Caki2 (cell line): ENCODE measurements at regions not wholly inside any gene's neighbourhood (a gene's known extent, or its start where the extent isn't known, plus 50 kb on each side); places are given as distances from the start of the nearest gene placed in this dataset.

ENCODE experiments used
- DNase-seq: peaks from one replicate; pipeline ENCODE4 v3.0.0-alpha.2; 2015; ENCODE audit warnings: low read depth
- in situ Hi-C: cut with HindIII; loops from 2 replicates; pipeline ENCODE4 v1.10.0; 2016; ENCODE audit warnings: low sequenced_read_pairs, low pct_unique_long_range_greater_than_20kb, mixed read lengths

- in situ Hi-C loops: no loop called here
- DNase-seq: no peak
Observed at GRCh38 chr11:122556605-122557004, 98.9 kb upstream of the UBASH3B start.

- no peak for DNase-seq
- in situ Hi-C loops: no loop called here
Observed at GRCh38 chr11:122538060-122538459, 117.5 kb upstream of the UBASH3B start.

- DNase-seq: no peak
- in situ Hi-C loops: no loop called here
Observed at GRCh38 chr11:122524898-122525297, 130.6 kb upstream of the UBASH3B start.

- DNase-seq: no peak
- in situ Hi-C loops: no loop called here
Observed at GRCh38 chr11:122523846-122524805, 131.4 kb upstream of the UBASH3B start.

DNA sequence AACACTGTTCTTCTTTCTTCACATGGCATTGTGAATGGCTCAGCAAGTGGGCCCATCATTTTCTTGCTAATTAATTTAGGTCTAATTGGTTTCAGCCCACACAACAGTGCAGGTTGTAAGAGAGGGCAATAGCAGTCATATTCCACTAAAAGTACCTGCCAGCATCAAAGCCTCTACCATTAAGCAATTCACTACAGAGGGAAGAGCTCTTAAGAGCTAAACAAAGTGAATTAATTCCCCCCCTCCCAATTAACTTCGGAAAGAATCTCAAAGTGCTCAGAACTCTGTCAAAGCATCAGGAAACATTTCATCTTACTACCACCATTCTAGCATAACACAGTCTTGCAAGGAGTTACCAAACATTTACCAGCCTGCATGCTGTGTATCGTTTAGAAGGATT, 133.9 kb upstream of the UBASH3B start:
- DNase-seq: no peak
- in situ Hi-C loops: no loop called here

GRCh38 chr11:122517403-122518379, 137.8 kb upstream of the UBASH3B start:
- in situ Hi-C loops: no loop called here

GRCh38 chr11:122516686-122517085, 138.8 kb upstream of the UBASH3B start:
- in situ Hi-C loops: no loop called here
- no peak for DNase-seq

More at GRCh38 chr11:122517403-122518379, 137.8 kb upstream of the UBASH3B start:
- DNase-seq: no peak

- DNase-seq: no peak
- in situ Hi-C loops: no loop called here
Observed at GRCh38 chr11:122513997-122514396, 141.5 kb upstream of the UBASH3B start.

- no peak for DNase-seq
- in situ Hi-C loops: no loop called here
Observed at GRCh38 chr11:122513328-122513727, 142.2 kb upstream of the UBASH3B start.

GRCh38 chr11:122512688-122513087, 142.8 kb upstream of the UBASH3B start:
- in situ Hi-C loops: no loop called here
- no peak for DNase-seq

- in situ Hi-C loops: no loop called here
- no peak for DNase-seq
Observed at GRCh38 chr11:122509899-122510298, 145.6 kb upstream of the UBASH3B start.

DNA sequence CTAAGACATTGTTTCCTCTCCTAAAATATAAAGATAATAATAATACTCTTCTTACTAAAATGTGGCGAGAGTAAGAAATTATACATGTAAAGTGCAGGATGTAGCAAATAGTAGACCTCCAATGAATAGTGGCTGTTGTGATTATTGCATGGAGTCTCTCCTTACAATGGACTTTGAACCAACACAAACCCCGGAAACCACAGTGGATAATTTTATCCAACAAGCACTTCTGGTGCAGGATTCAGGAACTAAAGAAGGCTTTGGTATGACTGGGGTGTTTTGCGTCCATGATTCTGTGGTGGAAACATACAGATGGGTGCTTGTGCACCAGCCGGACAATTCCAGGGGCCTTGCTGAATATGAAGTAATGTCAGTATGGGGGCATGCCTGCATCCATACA, 146.4 kb upstream of the UBASH3B start:
- in situ Hi-C loops: no loop called here
- no peak for DNase-seq

DNA sequence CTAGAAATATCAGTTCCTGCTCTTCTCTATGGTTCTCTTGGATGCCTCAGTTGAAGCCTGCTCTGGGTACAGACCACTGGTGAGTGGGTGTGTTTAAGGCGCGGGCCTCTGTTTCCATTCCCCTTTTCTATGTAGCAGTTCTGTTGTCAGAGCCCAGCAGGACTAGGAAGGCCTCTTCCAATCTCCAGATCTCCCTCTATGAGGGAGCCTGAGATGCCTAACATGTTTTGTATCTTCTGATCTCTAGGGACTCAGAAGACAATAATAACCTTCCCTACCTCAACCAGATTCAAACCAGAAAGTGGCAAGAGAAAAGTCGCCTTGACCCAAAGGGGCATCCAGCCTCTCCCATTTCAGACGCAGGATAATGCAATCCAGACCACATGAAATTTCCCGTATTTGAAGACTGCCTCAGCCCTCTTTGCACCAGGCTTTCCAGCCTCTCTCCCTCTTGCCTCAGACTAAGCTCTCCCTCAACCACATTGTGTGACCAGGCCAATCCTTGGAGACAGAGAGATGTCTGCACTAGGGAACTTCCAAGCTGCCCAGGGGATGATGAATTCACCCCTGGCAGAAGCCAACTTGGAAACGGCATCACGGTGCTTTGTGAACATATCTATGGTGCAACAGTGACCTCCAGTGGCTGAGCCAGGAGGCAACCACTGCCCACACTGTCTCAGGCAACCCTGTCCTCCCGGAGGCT, 150.1 kb upstream of the UBASH3B start:
- in situ Hi-C loops: no loop called here
- peak; percentile 46 for DNase-seq

DNA sequence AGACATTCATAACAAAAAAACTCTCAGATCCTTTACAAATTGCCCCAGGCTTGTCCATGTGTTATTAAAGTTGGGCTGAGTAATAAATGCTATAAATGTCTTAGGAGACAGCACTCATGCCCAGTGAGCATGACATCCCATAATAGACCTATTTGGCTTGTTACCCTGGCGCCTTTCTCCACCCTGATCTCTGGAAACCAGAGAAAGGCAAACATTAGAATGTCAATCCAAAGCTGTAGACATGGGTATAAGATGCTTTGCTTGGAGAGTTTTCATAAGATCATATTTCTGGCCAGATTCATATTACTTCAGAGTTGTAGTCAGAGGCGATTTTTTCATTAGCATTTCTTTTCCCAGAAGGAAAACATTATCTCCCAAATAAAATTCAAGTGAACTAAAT, 161.3 kb upstream of the UBASH3B start:
- DNase-seq: no peak
- in situ Hi-C loops: no loop called here

DNA sequence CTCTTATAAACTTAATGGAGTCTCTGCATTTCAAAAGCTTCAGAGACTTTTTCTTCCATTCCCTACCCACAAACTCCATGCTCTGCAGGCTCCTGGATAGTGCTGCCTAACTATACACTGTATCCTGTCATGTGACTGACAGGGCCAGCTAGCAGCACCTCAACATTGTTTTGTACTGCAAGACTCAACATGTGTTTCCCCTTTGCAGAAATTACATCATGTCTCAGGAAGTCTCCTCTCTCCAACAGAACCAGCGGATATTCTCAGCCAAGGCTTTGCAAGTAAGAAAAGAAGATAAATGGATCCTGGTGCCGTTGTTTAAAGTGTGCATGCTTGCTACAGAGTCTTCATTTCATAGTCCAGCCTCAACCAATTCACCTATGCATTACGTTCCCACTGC, 164.0 kb upstream of the UBASH3B start:
- in situ Hi-C loops: no loop called here
- DNase-seq: no peak

DNA sequence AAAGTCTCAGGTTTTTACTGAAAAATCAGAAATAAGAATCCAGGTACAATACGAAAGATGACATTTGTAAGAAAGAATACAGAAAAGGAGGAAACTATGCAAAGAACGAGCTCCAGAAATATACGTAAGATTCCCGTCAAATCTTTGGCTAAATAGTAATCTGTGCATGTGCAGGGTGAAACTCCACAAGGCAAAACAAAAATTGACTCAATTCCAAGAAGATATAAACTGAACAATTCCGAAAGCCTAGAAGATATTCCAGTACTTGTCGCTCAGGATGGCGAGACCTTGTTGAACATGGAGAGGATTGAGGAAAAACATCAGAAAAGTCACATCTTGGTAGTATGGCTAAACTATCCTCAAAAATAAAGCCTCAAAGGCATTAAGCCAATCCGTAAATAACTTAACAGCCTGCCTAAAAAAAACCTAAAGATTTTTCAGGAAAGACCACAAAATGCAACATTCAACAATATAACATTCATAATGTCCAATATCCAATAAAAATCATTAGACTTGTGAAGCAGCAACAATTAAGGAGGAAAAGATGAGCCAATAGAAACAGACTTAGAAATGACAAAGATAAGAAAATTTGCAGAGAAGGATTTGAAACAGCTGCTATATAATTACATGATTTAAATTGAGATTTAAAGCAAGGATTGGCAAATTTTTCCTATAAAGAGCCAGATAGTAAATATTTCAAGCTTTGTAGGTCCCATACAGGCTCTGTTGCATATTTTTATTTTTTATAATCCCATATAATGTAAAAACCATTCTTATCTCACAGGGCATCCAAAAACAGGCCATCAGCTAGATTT, 166.4 kb upstream of the UBASH3B start:
- in situ Hi-C loops: no loop called here
- DNase-seq: no peak

GRCh38 chr11:122487669-122488068, 167.9 kb upstream of the UBASH3B start:
- no peak for DNase-seq
- in situ Hi-C loops: no loop called here
